GM12878 (cell line): ENCODE measurements at regions not wholly inside any gene's neighbourhood (a gene's known extent, or its start where the extent isn't known, plus 50 kb on each side); places are given as distances from the start of the nearest gene placed in this dataset.

Experiments used
- ATAC-seq: fragments of 200-7000 bp; cut with Tn5 transposase; 3 replicates; pipeline ENCODE4 v1.9.1; 2020; ENCODE audit warnings: mild to moderate bottlenecking, moderate library complexity
- BruUV-seq: library from RNA; stranded (reverse); fragments of 400-500 nt; replicated peaks from 2 replicates; lab custom pipeline; 2021; lab: Mats Ljungman, UMichigan
- CTCF ChIA-PET: fragments of 300-600 bp; sonication (Branson Sonifier 250); formaldehyde crosslinking; extraction: SDS; loops from one replicate; lab custom pipeline; 2021; ENCODE audit warnings: inconsistent platforms; lab: Yijun Ruan, JAX
- POLR2A ChIA-PET: fragments of 350-600 bp; formaldehyde crosslinking; extraction: SDS; loops from one replicate; lab custom pipeline; 2021; ENCODE audit warnings: inconsistent platforms; lab: Charles Lee
- RAD21 ChIA-PET: fragments of 300-600 bp; sonication (Branson Sonifier 250); formaldehyde crosslinking; loops from one replicate; lab custom pipeline; 2023; ENCODE audit warnings: antibody characterized with exemption; ENCODE audit not compliant: unreplicated experiment; lab: Charles Lee
- SMC1A ChIA-PET: fragments of 300-600 bp; sonication (Branson Sonifier 250); formaldehyde crosslinking; loops from one replicate; lab custom pipeline; 2023; ENCODE audit not compliant: unreplicated experiment, uncharacterized antibody; lab: Charles Lee
- DNase-seq: peaks from one replicate; pipeline ENCODE4 v3.0.0-alpha.2; 2011; ENCODE audit warnings: low read depth, low spot score
- FAIRE-seq: peaks from 3 replicates; lab custom pipeline; 2011; peaks lifted over from hg19 to GRCh38; lab: Jason Lieb, UNC
- H2AFZ ChIP-seq: 2 replicates; pipeline ENCODE4 v1.6.0; 2011; ENCODE audit warnings: low read depth, low read length, control low read depth; ENCODE audit not compliant: control insufficient read depth
- H3K27ac ChIP-seq: 2 replicates; pipeline ENCODE4 v1.5.1; 2011; ENCODE audit warnings: control low read depth; ENCODE audit not compliant: control insufficient read depth, insufficient read depth
- H3K27me3 ChIP-seq, 2 experiments: replicated peaks in 1 of 2; 2 replicates each; pipeline versions ENCODE4 v1.6.0 to v1.6.1; 2011; ENCODE audit warnings: low read length in 1 of 2; ENCODE audit not compliant: control insufficient read depth in 2 of 2, insufficient read depth in 2 of 2
- H3K36me3 ChIP-seq, 2 experiments: 2 replicates each; pipeline ENCODE4 v1.5.1; 2011; ENCODE audit warnings: low read length in 1 of 2; ENCODE audit not compliant: control insufficient read depth in 2 of 2, insufficient read depth in 2 of 2
- H3K4me1 ChIP-seq: 2 replicates; pipeline ENCODE4 v1.6.1; 2011; ENCODE audit warnings: mild to moderate bottlenecking, low read length, moderate library complexity, mixed read lengths; ENCODE audit not compliant: control insufficient read depth, insufficient read depth
- H3K4me2 ChIP-seq: 2 replicates; pipeline ENCODE4 v1.6.0; 2011; ENCODE audit warnings: control low read depth; ENCODE audit not compliant: control insufficient read depth, insufficient read depth
- H3K4me3 ChIP-seq: fragments of 200-600 bp; sonication (generic); 2 replicates; pipeline ENCODE4 v1.5.1; 2016
- H3K79me2 ChIP-seq: 2 replicates; pipeline ENCODE4 v1.6.0; 2011; ENCODE audit warnings: low read length; ENCODE audit not compliant: control insufficient read depth, insufficient read depth
- H3K9ac ChIP-seq: 2 replicates; pipeline ENCODE4 v1.8.0; 2011; ENCODE audit warnings: low read length, control low read depth, mixed read lengths; ENCODE audit not compliant: control insufficient read depth, insufficient read depth
- H3K9me3 ChIP-seq: replicated peaks from 3 replicates; pipeline ENCODE4 v1.5.1; 2011; ENCODE audit warnings: mild to moderate bottlenecking, low read length; ENCODE audit not compliant: control insufficient read depth, insufficient read depth
- H4K20me1 ChIP-seq: 2 replicates; pipeline ENCODE4 v1.6.0; 2011; ENCODE audit not compliant: control insufficient read depth, insufficient read depth
- ATF7 ChIP-seq: fragments of 450-650 bp; IDR thresholded peaks from 2 replicates; pipeline ENCODE4 v1.6.1; 2016; ENCODE audit warnings: low read depth, mild to moderate bottlenecking
- BCL3 ChIP-seq: IDR thresholded peaks from 2 replicates; pipeline ENCODE4 v1.6.1; 2011; ENCODE audit warnings: borderline replicate concordance, low read depth, mild to moderate bottlenecking, moderate library complexity, low read length; ENCODE audit not compliant: insufficient read depth, poor library complexity, severe bottlenecking
- CBFB ChIP-seq: IDR thresholded peaks from 2 replicates; pipeline ENCODE4 v1.6.1; 2016; ENCODE audit warnings: antibody characterized with exemption, low read depth
- CHD4 ChIP-seq: fragments of 200-600 bp; sonication (generic); IDR thresholded peaks from 2 replicates; pipeline ENCODE4 v1.6.1; 2016; ENCODE audit warnings: mild to moderate bottlenecking
- ETV6 ChIP-seq, 2 experiments: fragments of 450-650 bp in 1 of 2; IDR thresholded peaks in 1 of 2; conservative IDR thresholded peaks in 1 of 2; 2 replicates each; pipeline ENCODE4 v1.6.1; 2014; ENCODE audit warnings: antibody characterized with exemption in 1 of 2, borderline replicate concordance in 1 of 2, low read depth in 1 of 2, mild to moderate bottlenecking in 1 of 2, moderate library complexity in 1 of 2
- FOS ChIP-seq: IDR thresholded peaks from 3 replicates; pipeline ENCODE4 v1.6.1; 2011; ENCODE audit warnings: borderline replicate concordance; ENCODE audit not compliant: insufficient read length; ENCODE audit errors: extremely low read depth
- IRF4 ChIP-seq: IDR thresholded peaks from 2 replicates; pipeline ENCODE4 v1.6.1; 2011; ENCODE audit warnings: low read depth, low read length
- NKRF ChIP-seq: fragments of 450-650 bp; conservative IDR thresholded peaks from 2 replicates; pipeline ENCODE4 v1.6.1; 2017; ENCODE audit warnings: mild to moderate bottlenecking, moderate library complexity
- PAX5 ChIP-seq: IDR thresholded peaks from 2 replicates; pipeline ENCODE4 v1.6.1; 2011; ENCODE audit warnings: low read depth, low read length, borderline replicate concordance
- RAD51 ChIP-seq: fragments of 450-650 bp; IDR thresholded peaks from 2 replicates; pipeline ENCODE4 v1.6.1; 2016; ENCODE audit warnings: moderate library complexity, mild to moderate bottlenecking, inconsistent platforms
- SIX5 ChIP-seq: IDR thresholded peaks from 2 replicates; pipeline ENCODE4 v1.6.1; 2011; ENCODE audit warnings: mild to moderate bottlenecking, low read depth, low read length, moderate library complexity; ENCODE audit not compliant: severe bottlenecking
- TCF7 ChIP-seq: IDR thresholded peaks from 2 replicates; pipeline ENCODE4 v1.6.1; 2014; ENCODE audit warnings: antibody characterized with exemption, borderline replicate concordance
- ZNF217 ChIP-seq: fragments of 450-650 bp; IDR thresholded peaks from 2 replicates; pipeline ENCODE4 v1.6.1; 2017; ENCODE audit warnings: antibody characterized with exemption, mild to moderate bottlenecking
- WGBS: methylation state at CpG from one replicate; pipeline ENCODE4 v1.1.6; 2016; ENCODE audit warnings: low lambda C conversion rate; ENCODE audit not compliant: insufficient replicate concordance, insufficient coverage; ENCODE audit errors: missing lambda C conversion rate; 5-methylcytosine and 5-hydroxymethylcytosine counted together
- in situ Hi-C: fragments of 300-500 bp; cut with MboI; formaldehyde crosslinking; loops from 9 replicates; pipeline ENCODE4 v1.14.3; 2018; ENCODE audit warnings: mixed read lengths
- intact Hi-C: fragments of 100-400 bp; cut with micrococcal nuclease; formaldehyde crosslinking; loops from one replicate; pipeline ENCODE4 v1.14.2; 2022; ENCODE audit not compliant: unreplicated experiment

- no peaks in the 10 kb centered on the region for H3K79me2 ChIP-seq
- TF ChIP-seq PAX5, result no peak
- TF ChIP-seq ETV6 (conservative IDR thresholded peaks at IDR 0.05 in 1 of 2, IDR thresholded peaks at IDR 0.05 in 1 of 2; ENCODE audit: borderline replicate concordance in 1 of 2, low read depth in 1 of 2), result no peak
- no peak for TF ChIP-seq FOS
- no peak for TF ChIP-seq CHD4
- no peak for TF ChIP-seq ZNF217
- no peak for TF ChIP-seq RAD51
- TF ChIP-seq TCF7, result no peak
- POLR2A ChIA-PET, result no interaction called here
- DNase-seq, result no peak
- H3K27ac ChIP-seq, result no peak overlapping the region
- H3K9ac ChIP-seq, result no peak overlapping the region
- BruUV-seq, result no TSS peak
- no peak for ATAC-seq
- RAD21 ChIA-PET, result interaction anchor here (1.0 kb wide), 1 partner anchor 46 kb away, joined by 3 read pairs; no protein-coding TSS in a partner anchor
- no peaks in the 10 kb centered on the region; the same call in 2 of the 3 replicates for H3K9me3 ChIP-seq
- CTCF ChIA-PET, result interaction anchor here (1.3 kb wide), 1 partner anchor 596 kb away, joined by 4 read pairs; no protein-coding TSS in a partner anchor
- no peaks in the 10 kb centered on the region for H3K4me1 ChIP-seq
- no peak overlapping the region for H3K4me2 ChIP-seq
- WGBS, result 79% methylated on average over 3 of the region's 3 CpGs
- H4K20me1 ChIP-seq, result no peaks in the 10 kb centered on the region
- no peaks in the 10 kb centered on the region for H3K27me3 ChIP-seq
- SMC1A ChIA-PET, result interaction anchor here (0.8 to 2.4 kb wide), 3 partner anchors 11 to 47 kb away, joined by 3 to 8 read pairs (median 7); no protein-coding TSS in a partner anchor
- intact Hi-C loops (no loop called here), in situ Hi-C loops (no loop called here)
- no peak overlapping the region for H3K4me3 ChIP-seq
- H3K36me3 ChIP-seq, result no peaks in the 10 kb centered on the region
- FAIRE-seq, result no peak
- no peak overlapping the region for H2AFZ ChIP-seq
Measured at GRCh38 chr12:91983935-91984334, 161.7 kb downstream of the BTG1 start.

GRCh38 chr12:91982946-91983345, 162.7 kb downstream of the BTG1 start:
- in situ Hi-C loops (no loop called here), intact Hi-C loops (no loop called here)
- ChIA-PET RAD21 (interaction anchor here (1.0 kb wide), 2 partner anchors 47 to 601 kb away, joined by 3 read pairs; no protein-coding TSS in a partner anchor), SMC1A (interaction anchor here (0.8 to 2.4 kb wide), 6 partner anchors 23 to 596 kb away, joined by 3 to 7 read pairs (median 3); no protein-coding TSS in a partner anchor)
- no peaks in the 10 kb centered on the region for H3K79me2 ChIP-seq
- no peak overlapping the region for H3K27ac ChIP-seq
- H3K27me3 ChIP-seq, result no peaks in the 10 kb centered on the region
- FAIRE-seq, result no peak
- H3K4me1 ChIP-seq, result no peaks in the 10 kb centered on the region
- no peaks in the 10 kb centered on the region; the same call in 2 of the 3 replicates for H3K9me3 ChIP-seq
- TF ChIP-seq BCL3, result peak; percentile 30
- TF ChIP-seq CBFB, result no peak
- no peak for TF ChIP-seq SIX5
- TF ChIP-seq NKRF, result no peak
- no peak for TF ChIP-seq IRF4
- no peak for TF ChIP-seq ATF7
- TF ChIP-seq, all 136 proteins: peak for 1
- 77% methylated on average over 5 of the region's 5 CpGs for WGBS
- H3K36me3 ChIP-seq, result no peaks in the 10 kb centered on the region
- ChIA-PET POLR2A (no interaction called here), CTCF (interaction anchor here (0.6 to 1.3 kb wide), 3 partner anchors 20 to 595 kb away, joined by 3 to 4 read pairs (median 3); no protein-coding TSS in a partner anchor)
- no peak overlapping the region for H3K9ac ChIP-seq
- H3K4me2 ChIP-seq, result no peak overlapping the region
- ATAC-seq, result no peak
- no TSS peak for BruUV-seq
- no peak overlapping the region for H2AFZ ChIP-seq
- DNase-seq, result no peak
- no peak overlapping the region for H3K4me3 ChIP-seq
- no peaks in the 10 kb centered on the region for H4K20me1 ChIP-seq
